Breast epithelium (tissue), 3 donors: ENCODE measurements at regions not wholly inside any gene's neighbourhood (a gene's known extent, or its start where the extent isn't known, plus 50 kb on each side); places are given as distances from the start of the nearest gene placed in this dataset.

Source experiments
- POLR2AphosphoS5 ChIP-seq, 3 donors: sonication (generic); formaldehyde crosslinking; IDR thresholded peaks; one replicate each; pipeline ENCODE4 v1.6.1; 2017; ENCODE audit warnings: antibody characterized with exemption in 3 of 3
- TF ChIP-seq, protein P1 (sequence below), 3 donors: fragments of 450-650 bp; IDR thresholded peaks; one replicate each; pipeline ENCODE4 v1.5.1; 2016 to 2017; ENCODE audit warnings: antibody characterized with exemption in 3 of 3, mild to moderate bottlenecking in 3 of 3, moderate library complexity in 3 of 3

DNA sequence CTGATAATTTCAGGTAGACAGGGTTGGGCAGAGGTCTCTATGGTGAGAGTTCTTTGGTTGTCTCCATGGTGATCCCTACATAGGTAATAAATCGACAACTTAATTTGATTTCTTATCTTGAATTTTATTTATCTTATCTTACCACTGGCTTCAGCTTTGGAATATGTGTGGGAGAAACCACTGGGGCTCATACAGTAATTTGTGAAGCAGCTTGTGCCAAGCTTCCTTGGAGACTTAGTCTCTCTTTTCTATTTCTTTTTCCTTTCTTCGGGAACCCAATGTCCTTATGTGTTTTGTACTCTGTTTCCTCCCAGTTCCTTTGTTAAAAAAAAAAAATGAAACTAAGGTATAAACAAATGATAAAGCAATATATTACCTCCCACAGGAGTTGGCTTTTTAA lies 242.4 kb upstream of the CNKSR2 start:
- TF ChIP-seq, protein P1, sequence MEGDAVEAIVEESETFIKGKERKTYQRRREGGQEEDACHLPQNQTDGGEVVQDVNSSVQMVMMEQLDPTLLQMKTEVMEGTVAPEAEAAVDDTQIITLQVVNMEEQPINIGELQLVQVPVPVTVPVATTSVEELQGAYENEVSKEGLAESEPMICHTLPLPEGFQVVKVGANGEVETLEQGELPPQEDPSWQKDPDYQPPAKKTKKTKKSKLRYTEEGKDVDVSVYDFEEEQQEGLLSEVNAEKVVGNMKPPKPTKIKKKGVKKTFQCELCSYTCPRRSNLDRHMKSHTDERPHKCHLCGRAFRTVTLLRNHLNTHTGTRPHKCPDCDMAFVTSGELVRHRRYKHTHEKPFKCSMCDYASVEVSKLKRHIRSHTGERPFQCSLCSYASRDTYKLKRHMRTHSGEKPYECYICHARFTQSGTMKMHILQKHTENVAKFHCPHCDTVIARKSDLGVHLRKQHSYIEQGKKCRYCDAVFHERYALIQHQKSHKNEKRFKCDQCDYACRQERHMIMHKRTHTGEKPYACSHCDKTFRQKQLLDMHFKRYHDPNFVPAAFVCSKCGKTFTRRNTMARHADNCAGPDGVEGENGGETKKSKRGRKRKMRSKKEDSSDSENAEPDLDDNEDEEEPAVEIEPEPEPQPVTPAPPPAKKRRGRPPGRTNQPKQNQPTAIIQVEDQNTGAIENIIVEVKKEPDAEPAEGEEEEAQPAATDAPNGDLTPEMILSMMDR (IDR thresholded peaks at IDR 0.05), result no peak
- TF ChIP-seq POLR2AphosphoS5 (IDR thresholded peaks at IDR 0.05), result no peak
